ENCODE measurements at regions not wholly inside any gene's neighbourhood (a gene's known extent, or its start where the extent isn't known, plus 50 kb on each side); places are given as distances from the start of the nearest gene placed in this dataset.

- Histone ChIP-seq H3K36me3 (ENCODE audit: control insufficient read depth in 1 of 2, insufficient read depth in 2 of 2, low read length in 1 of 2) (no peaks in the 10 kb centered on the region), H3K4me3 (ENCODE audit: low read length in 2 of 2) (no peak overlapping the region), H3K4me1 (ENCODE audit: control insufficient read depth in 1 of 2, insufficient read depth in 2 of 2, low read length in 2 of 2) (no peaks in the 10 kb centered on the region), H3K27ac (ENCODE audit: low read depth in 1 of 2, low read length in 2 of 2) (no peak overlapping the region), H3K27me3 (ENCODE audit: control insufficient read depth in 1 of 2, insufficient read depth in 2 of 2, low read length in 1 of 2) (peaks cover 0 to 2% of the 10 kb centered on the region in 2 donors), H3K9me3 (ENCODE audit: control insufficient read depth, low read length) (no peaks in the 10 kb centered on the region)
- ATAC-seq (ENCODE audit: low FRiP score) (no peak), DNase-seq (no peak)
- WGBS, 2 donors: 45 to 53% methylated on average over 1 of the region's 1 CpG
- intact Hi-C loops (cut with DNase I): no loop called here
Measured at GRCh38 chr2:147471126-147471525, 373.7 kb upstream of the ACVR2A start.

DNA sequence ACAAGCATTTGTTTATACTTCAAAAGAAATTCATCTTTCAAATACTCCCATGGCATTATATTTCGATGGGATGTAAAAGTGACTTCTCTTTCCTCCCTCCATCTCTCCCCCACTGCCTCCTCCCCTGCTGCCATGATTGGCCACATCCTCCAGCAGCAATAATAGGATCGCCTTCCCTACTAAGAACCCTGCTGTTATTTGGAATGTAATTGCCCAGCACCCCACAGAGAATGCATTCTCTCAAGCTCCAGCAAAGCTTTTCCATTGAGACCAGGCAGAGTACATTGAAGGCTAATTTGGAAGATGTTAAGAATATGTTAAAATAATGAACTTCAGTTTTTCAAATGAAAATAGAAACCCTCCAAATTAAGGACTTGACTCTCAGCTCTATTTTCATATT, 375.4 kb upstream of the ACVR2A start:
- Histone ChIP-seq H3K36me3 (ENCODE audit: control insufficient read depth in 1 of 2, insufficient read depth in 2 of 2, low read length in 1 of 2) (no peaks in the 10 kb centered on the region), H3K4me3 (ENCODE audit: low read length in 2 of 2) (no peak overlapping the region), H3K27ac (ENCODE audit: low read depth in 1 of 2, low read length in 2 of 2) (no peak overlapping the region), H3K27me3 (ENCODE audit: control insufficient read depth in 1 of 2, insufficient read depth in 2 of 2, low read length in 1 of 2) (peaks cover 0 to 3% of the 10 kb centered on the region in 2 donors), H3K4me1 (ENCODE audit: control insufficient read depth in 1 of 2, insufficient read depth in 2 of 2, low read length in 2 of 2) (no peaks in the 10 kb centered on the region), H3K9me3 (ENCODE audit: control insufficient read depth, low read length) (no peaks in the 10 kb centered on the region)
- DNase-seq (no peak), ATAC-seq (ENCODE audit: low FRiP score) (no peak)
- intact Hi-C loops (cut with DNase I): no loop called here
- WGBS, 2 donors: 25 to 33% methylated on average over 2 of the region's 2 CpGs

- ATAC-seq (ENCODE audit: low FRiP score) (no peak), DNase-seq (no peak)
- H3K27ac ChIP-seq (ENCODE audit: low read depth in 1 of 2, low read length in 2 of 2): no peak overlapping the region
- no peaks in the 10 kb centered on the region for H3K36me3 ChIP-seq (ENCODE audit: control insufficient read depth in 1 of 2, insufficient read depth in 2 of 2, low read length in 1 of 2)
- peaks cover 0 to 3% of the 10 kb centered on the region in 2 donors for H3K27me3 ChIP-seq (ENCODE audit: control insufficient read depth in 1 of 2, insufficient read depth in 2 of 2, low read length in 1 of 2)
- intact Hi-C loops (cut with DNase I): no loop called here
- H3K9me3 ChIP-seq (ENCODE audit: control insufficient read depth, low read length): no peaks in the 10 kb centered on the region
- H3K4me1 ChIP-seq (ENCODE audit: control insufficient read depth in 1 of 2, insufficient read depth in 2 of 2, low read length in 2 of 2): no peaks in the 10 kb centered on the region
- 58 to 61% methylated on average over 5 of the region's 5 CpGs for WGBS, 2 donors
- H3K4me3 ChIP-seq (ENCODE audit: low read length in 2 of 2): no peak overlapping the region
Measured at GRCh38 chr2:147468963-147469362, 375.9 kb upstream of the ACVR2A start.

GRCh38 chr2:147468349-147468748, 376.5 kb upstream of the ACVR2A start:
- H3K27ac ChIP-seq (ENCODE audit: low read depth in 1 of 2, low read length in 2 of 2): no peak overlapping the region
- H3K27me3 ChIP-seq (ENCODE audit: control insufficient read depth in 1 of 2, insufficient read depth in 2 of 2, low read length in 1 of 2): peaks cover 0 to 3% of the 10 kb centered on the region in 2 donors
- WGBS, 2 donors: 77 to 78% methylated on average over 3 of the region's 3 CpGs
- no peaks in the 10 kb centered on the region for H3K36me3 ChIP-seq (ENCODE audit: control insufficient read depth in 1 of 2, insufficient read depth in 2 of 2, low read length in 1 of 2)
- H3K9me3 ChIP-seq (ENCODE audit: control insufficient read depth, low read length): no peaks in the 10 kb centered on the region
- H3K4me3 ChIP-seq (ENCODE audit: low read length in 2 of 2): no peak overlapping the region
- intact Hi-C loops (cut with DNase I): no loop called here
- H3K4me1 ChIP-seq (ENCODE audit: control insufficient read depth in 1 of 2, insufficient read depth in 2 of 2, low read length in 2 of 2): no peaks in the 10 kb centered on the region
- ATAC-seq (ENCODE audit: low FRiP score) (no peak), DNase-seq (no peak)

DNA sequence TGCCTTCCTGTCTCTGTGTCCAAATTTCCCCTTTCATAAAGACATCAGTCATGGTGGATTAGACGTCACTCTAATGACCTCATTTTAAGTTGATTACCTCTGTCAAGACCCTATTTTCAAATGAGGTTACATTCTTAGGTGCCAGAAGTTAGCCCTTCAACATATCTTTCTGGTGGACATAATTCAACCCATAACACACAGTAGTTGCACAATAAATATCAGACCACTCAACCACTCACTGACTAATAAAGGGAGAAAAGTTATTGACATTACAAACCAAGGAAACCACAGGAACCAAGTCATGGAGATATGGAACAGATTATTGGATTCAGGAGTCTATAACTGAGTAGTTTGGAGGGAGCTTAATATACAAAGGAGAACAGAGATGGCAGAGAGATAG, 377.4 kb upstream of the ACVR2A start:
- DNase-seq (no peak), ATAC-seq (ENCODE audit: low FRiP score) (no peak)
- Histone ChIP-seq H3K27ac (ENCODE audit: low read depth in 1 of 2, low read length in 2 of 2) (no peak overlapping the region), H3K36me3 (ENCODE audit: control insufficient read depth in 1 of 2, insufficient read depth in 2 of 2, low read length in 1 of 2) (no peaks in the 10 kb centered on the region), H3K27me3 (ENCODE audit: control insufficient read depth in 1 of 2, insufficient read depth in 2 of 2, low read length in 1 of 2) (peaks cover 0 to 3% of the 10 kb centered on the region in 2 donors), H3K9me3 (ENCODE audit: control insufficient read depth, low read length) (no peaks in the 10 kb centered on the region), H3K4me3 (ENCODE audit: low read length in 2 of 2) (no peak overlapping the region), H3K4me1 (ENCODE audit: control insufficient read depth in 1 of 2, insufficient read depth in 2 of 2, low read length in 2 of 2) (no peaks in the 10 kb centered on the region)
- 50 to 60% methylated on average over 1 of the region's 1 CpG for WGBS, 2 donors
- intact Hi-C loops (cut with DNase I): no loop called here

DNA sequence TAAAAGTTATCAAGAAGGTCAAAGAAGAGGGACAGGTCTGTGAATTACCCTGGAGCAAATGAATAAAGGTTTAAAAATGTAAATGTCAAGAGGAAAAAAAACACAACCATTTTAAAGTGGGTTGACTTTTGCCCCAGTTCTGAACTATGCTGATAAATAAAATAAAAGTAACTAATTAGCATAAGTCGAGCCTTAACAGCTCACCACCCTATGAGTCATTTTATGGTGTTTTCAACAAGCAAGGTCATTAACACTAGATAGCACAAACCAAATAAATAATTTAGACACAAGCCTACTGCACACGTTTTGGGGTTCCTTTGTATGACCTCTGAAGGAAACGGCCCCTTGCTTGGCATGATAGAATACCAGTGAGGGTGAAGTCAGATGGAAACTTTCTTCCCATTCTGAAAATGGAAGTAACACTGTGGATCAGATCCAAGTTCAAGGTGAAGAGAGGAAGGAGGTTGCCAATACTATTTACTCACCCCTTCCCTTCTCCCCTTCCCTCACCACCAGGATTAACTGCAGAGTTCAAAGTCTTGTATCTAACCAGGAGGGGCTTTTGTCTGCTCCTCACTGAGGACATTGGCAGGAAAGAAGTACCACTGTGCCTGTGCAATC, 380.0 kb upstream of the ACVR2A start:
- DNase-seq (no peak), ATAC-seq (ENCODE audit: low FRiP score) (no peak)
- Histone ChIP-seq H3K27ac (ENCODE audit: low read depth in 1 of 2, low read length in 2 of 2) (no peak overlapping the region), H3K27me3 (ENCODE audit: control insufficient read depth in 1 of 2, insufficient read depth in 2 of 2, low read length in 1 of 2) (peaks cover 0 to 3% of the 10 kb centered on the region in 2 donors), H3K4me3 (ENCODE audit: low read length in 2 of 2) (no peak overlapping the region), H3K36me3 (ENCODE audit: control insufficient read depth in 1 of 2, insufficient read depth in 2 of 2, low read length in 1 of 2) (no peaks in the 10 kb centered on the region), H3K9me3 (ENCODE audit: control insufficient read depth, low read length) (no peaks in the 10 kb centered on the region), H3K4me1 (ENCODE audit: control insufficient read depth in 1 of 2, insufficient read depth in 2 of 2, low read length in 2 of 2) (no peaks in the 10 kb centered on the region)
- intact Hi-C loops (cut with DNase I): no loop called here
- WGBS, 2 donors: 58 to 61% methylated on average over 3 of the region's 3 CpGs

DNA sequence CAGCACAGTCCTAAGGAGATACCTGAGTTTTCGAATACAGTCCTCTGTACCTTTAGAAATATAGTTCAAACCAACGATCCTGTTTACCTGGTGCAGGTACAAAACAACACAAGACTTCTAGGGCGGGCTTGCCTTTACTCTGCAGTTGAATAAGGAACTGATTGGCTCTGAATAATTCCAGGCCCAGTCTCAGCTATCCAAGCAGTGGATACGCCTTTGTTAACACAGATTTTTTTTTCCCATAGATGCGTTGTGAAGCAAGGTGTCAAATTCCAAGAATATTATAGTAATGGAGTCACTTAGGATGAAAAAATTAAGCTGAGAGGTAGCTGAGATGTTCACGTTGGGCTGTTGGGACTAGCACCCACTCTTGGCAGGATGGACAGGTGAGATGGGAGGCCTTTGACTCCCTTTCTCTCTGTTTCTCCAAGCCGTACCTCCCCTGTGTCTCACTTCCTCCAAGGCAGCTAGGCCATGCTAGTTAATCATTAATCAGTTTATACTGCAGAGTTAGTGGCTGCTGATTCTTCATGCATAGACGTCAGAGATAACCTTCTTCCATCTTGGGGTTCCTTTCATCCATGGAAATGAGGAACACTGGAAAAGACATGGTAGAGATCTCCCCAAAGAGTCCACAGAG, 380.8 kb upstream of the ACVR2A start:
- DNase-seq (no peak), ATAC-seq (ENCODE audit: low FRiP score) (no peak)
- Histone ChIP-seq H3K4me3 (ENCODE audit: low read length in 2 of 2) (no peak overlapping the region), H3K27me3 (ENCODE audit: control insufficient read depth in 1 of 2, insufficient read depth in 2 of 2, low read length in 1 of 2) (peaks cover 0 to 3% of the 10 kb centered on the region in 2 donors), H3K27ac (ENCODE audit: low read depth in 1 of 2, low read length in 2 of 2) (no peak overlapping the region), H3K36me3 (ENCODE audit: control insufficient read depth in 1 of 2, insufficient read depth in 2 of 2, low read length in 1 of 2) (no peaks in the 10 kb centered on the region), H3K9me3 (ENCODE audit: control insufficient read depth, low read length) (no peaks in the 10 kb centered on the region), H3K4me1 (ENCODE audit: control insufficient read depth in 1 of 2, insufficient read depth in 2 of 2, low read length in 2 of 2) (no peaks in the 10 kb centered on the region)
- 73 to 77% methylated on average over 8 of the region's 8 CpGs for WGBS, 2 donors
- intact Hi-C loops (cut with DNase I): no loop called here

DNA sequence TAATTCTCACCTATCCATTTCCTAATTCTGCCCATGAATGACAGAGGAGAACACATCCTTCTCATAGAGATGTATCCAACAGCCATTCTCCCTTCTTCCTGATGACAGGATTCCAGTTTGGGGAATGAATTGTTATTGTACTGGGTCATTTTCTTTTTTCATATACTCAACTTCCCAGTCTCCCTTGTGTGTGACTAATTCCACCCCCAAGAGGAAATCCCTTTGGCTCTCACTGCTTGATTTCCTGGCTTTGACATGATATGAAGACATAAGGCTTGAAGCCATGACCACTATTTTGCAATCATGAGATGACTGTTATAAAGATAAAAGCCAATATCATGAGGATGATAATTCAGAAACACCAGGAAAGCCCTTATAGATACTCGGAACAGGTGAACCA, 384.7 kb upstream of the ACVR2A start:
- Histone ChIP-seq H3K36me3 (ENCODE audit: control insufficient read depth in 1 of 2, insufficient read depth in 2 of 2, low read length in 1 of 2) (no peaks in the 10 kb centered on the region), H3K27ac (ENCODE audit: low read depth in 1 of 2, low read length in 2 of 2) (no peak overlapping the region), H3K4me3 (ENCODE audit: low read length in 2 of 2) (no peak overlapping the region), H3K27me3 (ENCODE audit: control insufficient read depth in 1 of 2, insufficient read depth in 2 of 2, low read length in 1 of 2) (peaks cover 0 to 1% of the 10 kb centered on the region in 2 donors), H3K4me1 (ENCODE audit: control insufficient read depth in 1 of 2, insufficient read depth in 2 of 2, low read length in 2 of 2) (no peaks in the 10 kb centered on the region), H3K9me3 (ENCODE audit: control insufficient read depth, low read length) (peaks cover 3% of the 10 kb centered on the region)
- no peak for DNase-seq
- peak; percentile 64 for ATAC-seq (ENCODE audit: low FRiP score)
- intact Hi-C loops (cut with DNase I): no loop called here
- WGBS, 2 donors: 89 to 93% methylated on average over 1 of the region's 1 CpG

DNA sequence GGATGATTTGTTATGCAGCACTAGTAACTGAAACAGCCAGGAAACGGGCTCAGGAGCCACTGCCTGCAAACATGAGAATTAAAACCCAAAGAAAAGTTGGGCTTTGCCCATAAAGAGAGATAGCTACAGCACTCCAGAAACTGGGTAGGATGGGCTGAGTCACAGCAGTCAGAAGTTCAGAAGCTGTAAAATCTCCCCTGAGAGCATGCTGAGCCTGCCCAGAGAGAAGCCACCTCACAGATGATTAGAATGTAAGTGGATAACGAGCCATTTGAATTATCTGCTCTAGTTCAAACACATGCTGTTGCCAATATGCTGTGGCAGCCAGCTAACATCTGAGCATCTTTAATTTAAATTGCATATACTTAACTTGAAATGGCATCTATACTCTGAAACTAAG, 388.1 kb upstream of the ACVR2A start:
- no peak overlapping the region for H3K4me3 ChIP-seq (ENCODE audit: low read length in 2 of 2)
- no peaks in the 10 kb centered on the region for H3K27me3 ChIP-seq (ENCODE audit: control insufficient read depth in 1 of 2, insufficient read depth in 2 of 2, low read length in 1 of 2)
- H3K4me1 ChIP-seq (ENCODE audit: control insufficient read depth in 1 of 2, insufficient read depth in 2 of 2, low read length in 2 of 2): no peaks in the 10 kb centered on the region
- no peak overlapping the region for H3K27ac ChIP-seq (ENCODE audit: low read depth in 1 of 2, low read length in 2 of 2)
- intact Hi-C loops (cut with DNase I): no loop called here
- H3K9me3 ChIP-seq (ENCODE audit: control insufficient read depth, low read length): peaks cover 3% of the 10 kb centered on the region
- ATAC-seq (ENCODE audit: low FRiP score): no peak
- no peak for DNase-seq
- WGBS, 2 donors: 67 to 71% methylated on average over 2 of the region's 2 CpGs
- no peaks in the 10 kb centered on the region for H3K36me3 ChIP-seq (ENCODE audit: control insufficient read depth in 1 of 2, insufficient read depth in 2 of 2, low read length in 1 of 2)
